ENCODE measurements at regions not wholly inside any gene's neighbourhood (a gene's known extent, or its start where the extent isn't known, plus 50 kb on each side); places are given as distances from the start of the nearest gene placed in this dataset.
A peak's percentile ranks its signal among the peaks of the same experiment; 100 is the strongest.

DNA sequence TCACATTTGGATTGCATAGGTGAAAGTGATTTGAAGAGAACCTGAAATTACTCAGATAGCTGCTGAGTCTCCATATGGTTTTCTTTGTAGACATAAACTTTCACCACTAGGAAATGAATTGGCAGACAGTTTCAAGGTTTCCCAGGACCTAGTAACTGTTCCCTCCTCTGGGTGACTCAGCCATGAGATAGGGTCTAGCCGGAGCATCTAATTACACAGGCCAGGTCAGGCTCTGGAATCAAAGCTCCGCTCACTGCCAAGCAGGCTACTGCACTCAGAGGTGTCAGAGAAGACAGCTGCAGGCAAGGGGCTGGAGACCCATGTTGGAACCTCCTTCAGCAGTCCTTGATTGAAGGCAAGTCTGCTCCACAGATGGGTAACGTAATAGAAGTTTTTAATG is 429.2 kb downstream of the TNS1 start:
- DNase-seq, result peak; percentile 30

DNA sequence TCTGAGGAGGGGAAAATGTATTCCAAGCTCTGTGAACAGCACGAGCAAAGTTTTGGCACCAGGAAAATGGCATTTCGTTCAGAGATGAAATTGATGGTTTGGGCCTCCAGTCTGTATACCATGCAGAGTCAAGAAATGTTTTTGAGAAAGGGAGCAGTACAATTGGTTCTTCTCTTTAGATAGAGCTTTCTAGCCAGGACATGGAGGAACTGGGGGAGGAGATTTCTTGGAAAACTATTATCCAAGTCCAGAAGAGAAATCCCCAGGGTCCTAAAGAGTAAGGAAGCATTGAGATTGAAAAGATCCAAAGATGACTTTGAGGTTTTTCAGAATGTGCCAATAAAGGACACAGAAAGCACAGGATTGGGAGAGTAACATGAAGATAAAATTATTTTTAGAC is 432.4 kb downstream of the TNS1 start:
- no peak for DNase-seq

DNA sequence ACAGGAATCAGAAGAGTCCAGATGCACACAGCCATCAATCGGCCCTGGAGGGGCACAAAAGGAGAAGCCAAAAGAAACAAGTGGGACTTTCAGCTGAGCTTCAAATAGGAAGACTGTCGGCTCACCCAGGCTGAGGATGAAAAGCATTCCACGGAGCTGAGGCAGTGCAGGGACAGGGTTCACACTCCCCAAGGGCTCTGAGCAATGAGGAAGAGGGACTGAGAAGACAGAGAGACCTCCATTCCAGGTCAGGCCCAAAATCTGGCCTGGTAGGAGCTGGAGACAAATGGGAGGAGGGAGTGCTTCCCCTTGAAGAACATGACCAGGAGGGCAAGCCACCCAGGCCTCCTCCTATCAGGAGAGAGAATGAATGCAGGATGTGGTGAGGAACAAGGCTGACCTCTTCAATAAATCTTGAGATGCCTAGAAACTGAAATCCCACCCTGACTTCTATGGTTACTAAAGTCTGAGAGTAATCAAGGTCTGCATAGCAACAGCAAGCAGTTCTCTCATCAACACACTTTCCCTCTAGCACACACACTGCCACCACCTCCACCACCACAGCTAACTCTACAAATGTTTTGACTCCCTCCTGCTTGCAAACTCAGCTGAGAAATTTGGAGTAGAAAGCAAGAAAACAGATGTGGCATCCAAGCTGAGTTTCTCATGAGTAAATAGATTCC is 434.4 kb downstream of the TNS1 start:
- no peak for DNase-seq

DNA sequence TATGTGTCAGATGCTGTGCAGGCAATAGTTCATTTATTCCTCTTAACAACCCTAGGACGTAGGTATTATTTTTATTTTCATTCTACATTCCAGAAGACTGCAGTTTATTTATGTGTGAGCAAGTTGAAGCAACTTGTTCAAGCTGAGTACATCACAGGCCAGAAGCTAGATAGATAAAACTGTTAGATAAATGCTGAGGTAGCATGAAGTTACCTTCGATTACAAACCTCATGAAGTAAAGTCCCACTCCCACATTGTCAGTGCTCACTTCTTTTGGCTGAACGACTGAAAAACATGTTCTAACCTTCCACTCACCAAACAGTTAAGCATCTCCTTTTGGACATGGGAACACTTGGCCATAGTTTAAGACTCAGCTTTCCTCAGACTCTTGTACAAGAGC is 439.2 kb downstream of the TNS1 start:
- no peak for DNase-seq

DNA sequence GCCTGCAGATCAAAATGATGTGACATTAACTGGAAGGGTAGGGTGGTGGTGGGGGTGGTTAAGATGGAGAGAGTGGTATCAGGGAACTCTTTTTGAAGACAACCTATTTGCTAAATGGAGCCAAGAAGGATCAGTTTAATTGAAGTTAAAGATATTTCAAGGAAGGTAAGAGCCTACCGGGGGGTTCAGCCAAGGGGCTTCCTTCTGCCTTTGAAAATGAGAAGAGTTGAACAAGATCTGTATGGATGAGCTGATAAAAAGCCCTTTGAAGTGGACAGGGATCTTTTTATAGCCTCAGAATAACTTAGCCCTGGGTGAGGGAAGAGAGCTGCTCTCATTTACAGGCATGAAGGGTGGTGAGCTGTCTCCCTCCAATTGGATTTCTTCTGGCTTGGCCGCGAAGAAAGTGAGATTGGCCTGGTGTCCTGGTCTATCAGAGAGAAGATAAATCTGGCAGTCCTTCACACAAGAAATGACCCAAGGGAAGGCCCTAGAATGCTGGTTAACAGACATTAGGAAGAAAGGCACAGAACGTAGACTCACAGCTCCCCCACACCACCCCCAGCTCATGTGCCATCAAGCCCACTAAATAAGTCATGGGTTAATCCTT is 439.8 kb downstream of the TNS1 start:
- no peak for DNase-seq

DNA sequence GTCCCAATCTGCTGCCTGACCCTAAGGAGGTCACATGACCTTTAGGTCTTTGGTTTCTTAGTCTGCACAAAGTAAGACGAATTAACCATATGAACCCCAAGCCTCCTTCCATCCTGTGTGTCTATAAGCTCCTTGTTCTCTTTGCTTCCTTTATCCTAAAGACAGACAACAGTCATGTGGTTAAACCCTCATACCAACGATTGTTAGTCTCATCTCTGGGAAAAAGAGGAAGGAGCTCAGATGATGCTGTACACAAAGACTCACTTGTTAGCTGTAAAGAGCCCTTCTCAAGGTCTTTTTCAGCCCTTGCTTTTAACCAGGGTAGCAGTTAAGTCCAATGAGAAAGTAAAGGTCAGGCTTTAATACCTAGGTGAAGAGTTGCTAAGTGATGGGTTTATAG is 443.7 kb downstream of the TNS1 start:
- DNase-seq, result no peak

DNA sequence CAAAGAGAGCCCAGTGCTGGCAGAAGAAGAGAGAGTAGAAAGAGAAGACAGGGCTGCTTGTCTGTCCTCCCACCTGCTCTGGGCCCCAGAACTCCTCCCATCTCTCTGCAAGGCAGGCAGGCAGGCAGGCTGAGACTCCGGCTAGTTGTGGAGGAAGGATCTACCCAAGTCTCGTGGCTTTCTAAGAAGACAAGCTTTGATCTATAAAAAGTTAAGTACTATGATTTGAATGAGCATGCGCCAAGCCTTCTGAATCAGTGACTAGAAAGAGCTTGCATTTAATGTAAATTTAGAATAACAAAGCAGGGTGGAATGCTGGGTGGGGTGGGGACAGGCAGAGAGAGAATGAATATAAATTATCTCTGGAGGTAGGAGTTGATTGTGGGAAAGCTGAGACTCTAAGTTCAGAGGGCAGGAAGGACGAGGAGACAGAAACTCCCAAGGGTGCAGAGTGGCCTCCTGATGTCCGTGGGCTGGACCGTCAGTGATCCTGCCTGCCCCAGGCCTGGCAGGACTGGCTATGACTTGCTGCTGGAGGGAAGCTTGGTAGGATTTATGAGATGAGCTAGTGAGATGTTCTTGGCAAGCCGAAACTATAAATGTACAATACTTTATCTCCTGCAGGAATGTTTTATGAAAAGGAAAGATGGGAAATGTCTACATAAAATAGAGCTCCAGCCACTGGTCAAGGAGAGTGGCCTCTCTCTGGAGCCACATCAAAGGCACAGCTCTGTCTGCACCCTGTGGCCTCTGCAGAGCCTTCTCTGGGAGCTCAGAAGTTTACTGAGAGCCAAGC is 447.5 kb downstream of the TNS1 start:
- DNase-seq, result no peak

DNA sequence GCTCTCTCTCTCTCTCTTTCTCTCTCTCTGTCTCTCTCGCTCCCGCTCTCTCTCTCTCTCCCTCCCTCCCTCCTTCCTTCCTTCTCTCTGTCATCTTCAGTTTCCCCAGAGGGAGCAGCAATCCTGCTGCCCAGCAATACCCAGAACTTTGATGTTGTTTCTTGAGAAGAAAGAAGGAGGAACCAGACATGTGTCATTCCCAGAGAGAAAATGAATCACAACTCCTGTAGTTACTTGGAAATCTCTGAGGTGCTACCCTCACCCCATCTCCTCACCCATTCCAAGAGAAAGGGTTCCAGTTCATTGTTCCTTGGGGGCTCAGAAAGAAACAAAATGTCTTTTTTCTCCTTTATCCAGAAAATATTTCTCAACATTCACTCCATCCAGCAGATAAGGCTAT is 449.1 kb downstream of the TNS1 start:
- DNase-seq, result no peak

DNA sequence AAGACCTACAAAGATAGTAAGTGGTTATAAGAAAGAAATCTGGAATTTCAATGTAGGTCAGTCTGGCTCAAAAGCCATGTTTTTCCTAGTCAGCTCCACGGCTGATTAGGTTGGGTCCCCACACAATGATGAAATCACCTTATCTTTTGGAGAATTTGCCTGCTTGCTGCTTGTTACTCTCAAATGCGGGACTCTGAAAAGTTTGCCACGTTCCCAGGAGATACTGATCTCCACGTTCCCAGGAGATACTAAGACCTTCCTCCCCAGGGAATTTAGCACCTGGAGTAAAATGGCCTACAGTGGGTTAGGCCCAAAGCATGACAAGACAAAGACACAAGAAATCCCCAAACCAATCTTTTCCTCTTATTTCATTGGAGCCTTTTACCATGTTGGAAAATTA is 449.6 kb downstream of the TNS1 start:
- DNase-seq, result no peak

DNA sequence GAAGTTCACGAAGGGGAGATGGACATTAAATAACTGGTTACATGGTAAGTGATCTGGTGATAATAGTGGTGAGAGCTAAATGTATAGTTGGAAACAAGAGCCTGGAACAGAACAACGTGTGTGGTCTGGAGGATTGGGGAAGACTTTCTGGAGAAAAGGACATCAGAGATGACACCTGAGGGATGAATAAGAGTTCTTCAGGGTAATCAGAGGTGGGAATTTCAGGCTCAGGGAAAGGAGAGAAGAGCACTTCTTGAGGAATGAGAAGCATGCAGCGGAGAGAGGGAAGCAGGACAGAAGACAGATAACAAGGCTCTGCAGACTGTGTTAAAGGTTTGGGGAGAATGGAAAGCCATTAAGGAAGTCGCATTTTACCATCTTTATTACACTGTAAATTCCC is 450.7 kb downstream of the TNS1 start:
- no peak for DNase-seq

DNA sequence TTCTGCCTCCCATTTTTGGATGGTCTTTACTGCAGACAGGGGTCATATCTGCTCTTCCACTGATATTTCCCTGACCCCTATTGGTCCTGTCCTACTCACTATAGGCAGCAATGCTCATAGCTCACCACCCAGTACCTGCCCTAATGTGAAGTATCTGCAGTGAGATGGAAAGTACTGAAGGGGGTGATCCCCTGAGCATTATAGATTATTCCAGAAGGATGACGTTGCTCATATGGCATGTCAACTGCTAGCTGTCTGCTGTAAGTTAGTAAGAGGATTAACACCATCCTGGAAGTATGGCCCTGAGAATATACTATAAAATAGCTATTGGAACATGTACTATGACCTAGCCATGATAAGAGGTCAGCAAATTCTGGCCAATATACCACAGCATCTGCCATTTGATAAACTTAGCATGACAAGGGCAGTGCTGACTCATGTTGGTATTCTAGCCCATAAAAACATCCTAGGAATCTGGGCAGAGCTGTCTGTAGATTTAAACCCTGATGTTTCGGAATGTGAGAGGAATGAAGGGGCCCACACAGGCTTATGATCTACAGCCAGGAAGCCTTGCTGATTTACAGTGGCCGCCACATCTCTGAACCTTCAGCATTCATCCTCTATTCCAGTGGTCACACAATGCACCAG is 451.4 kb downstream of the TNS1 start:
- peak; percentile 65 for DNase-seq

DNA sequence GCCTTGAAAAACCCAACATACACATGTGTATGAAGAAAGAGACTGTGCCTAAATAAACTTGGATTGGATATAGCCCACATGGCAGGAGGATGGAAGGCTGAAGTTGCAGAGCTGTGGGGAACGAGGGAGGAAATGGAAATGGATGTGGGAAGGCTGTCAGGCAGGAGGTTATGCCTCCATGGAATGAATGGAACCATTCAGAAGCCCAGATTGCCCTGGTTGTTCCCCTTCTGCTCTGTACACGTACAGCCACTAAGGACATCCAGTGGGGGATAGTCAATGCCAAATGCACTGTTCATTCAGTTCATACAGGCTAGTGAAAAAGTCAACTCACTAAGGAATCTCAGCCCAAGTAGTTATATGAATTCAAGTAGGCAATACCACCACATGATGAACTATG is 463.7 kb downstream of the TNS1 start:
- no peak for DNase-seq

DNA sequence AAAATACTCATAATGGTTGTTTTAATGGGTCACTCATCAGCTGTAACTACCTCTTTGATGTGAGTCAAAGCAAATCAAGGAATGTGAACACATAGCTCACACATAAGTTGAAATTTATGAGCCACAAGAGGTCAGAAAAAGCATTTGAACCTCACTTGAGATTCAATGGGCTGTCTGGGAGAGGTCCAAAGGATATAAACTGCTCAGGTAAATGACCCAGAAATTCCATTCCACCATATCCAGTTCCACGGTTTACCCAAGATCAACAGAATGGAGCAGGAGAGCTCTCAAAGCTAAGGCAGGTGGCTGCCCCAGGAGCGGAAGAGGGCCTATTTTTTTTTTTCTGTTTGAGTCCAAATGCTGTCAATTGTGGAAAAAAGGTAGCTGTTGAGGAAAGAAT is 464.1 kb downstream of the TNS1 start:
- peak; percentile 92 for DNase-seq

DNA sequence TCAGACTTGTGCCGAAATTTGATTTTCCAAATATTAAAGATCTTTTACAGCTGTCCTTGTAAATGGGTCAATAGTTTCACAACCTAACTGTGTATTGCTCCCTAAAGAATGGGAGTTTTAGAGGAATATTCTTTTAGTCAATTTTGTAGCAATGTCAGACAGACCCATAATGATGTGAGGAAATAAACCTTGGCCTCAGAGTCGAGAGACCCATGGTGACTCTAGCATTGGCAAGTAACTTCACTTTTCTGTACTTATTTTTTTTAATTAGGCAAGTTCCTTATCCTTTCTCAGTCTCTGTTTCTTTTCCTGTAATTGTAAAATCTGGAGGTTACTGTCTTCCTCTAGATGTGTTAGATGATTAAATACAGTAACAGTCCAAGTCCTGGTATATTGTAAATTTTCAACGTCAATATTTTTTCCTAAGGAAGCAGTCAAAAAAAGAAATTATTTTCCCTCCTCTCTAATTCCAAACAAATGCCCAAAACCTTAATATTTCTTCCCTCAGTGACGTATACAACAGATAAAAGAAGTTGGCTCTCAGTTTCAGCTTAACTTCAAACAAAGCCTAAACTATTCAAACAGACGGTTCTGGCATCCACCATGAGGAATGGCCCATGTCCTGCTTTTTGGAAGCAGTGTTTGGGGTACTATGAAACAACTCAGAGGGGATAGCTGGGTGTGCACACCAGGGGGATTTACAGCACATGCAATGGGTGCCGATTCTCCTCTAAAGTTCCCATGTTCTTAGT is 466.7 kb downstream of the TNS1 start:
- DNase-seq, result no peak

DNA sequence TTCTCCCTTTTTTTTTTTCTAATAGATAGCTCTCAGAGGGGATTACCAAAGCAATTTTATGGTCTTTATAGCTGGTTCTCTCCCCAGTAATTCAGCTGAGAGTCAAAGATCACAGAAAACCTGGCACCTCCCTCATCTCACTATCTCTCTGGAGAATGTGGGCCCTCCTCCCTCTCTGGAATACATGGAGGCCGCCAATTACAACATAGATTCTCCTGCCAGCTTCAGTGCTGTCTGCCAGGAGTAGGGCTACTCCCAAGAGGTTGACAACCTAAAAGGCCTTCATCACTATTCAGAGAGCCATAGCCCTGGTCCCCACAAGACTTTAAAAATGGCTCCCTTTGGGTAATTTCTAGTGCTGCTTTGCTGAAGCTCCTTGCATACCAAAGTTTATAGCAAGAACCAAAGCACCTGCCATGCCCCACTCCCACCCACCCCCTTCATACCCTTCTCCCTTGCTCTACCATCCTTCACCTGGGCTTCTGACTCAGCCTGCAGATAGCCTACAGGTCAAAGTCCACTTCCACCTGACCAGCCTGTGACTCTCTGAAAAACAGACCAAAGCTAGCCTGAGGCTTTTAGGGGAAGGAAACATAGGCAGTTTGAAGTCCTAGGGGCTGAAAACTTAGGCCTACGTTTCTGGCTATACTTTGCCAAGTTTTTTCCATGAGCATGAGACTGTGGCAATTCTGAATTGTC is 472.3 kb downstream of the TNS1 start:
- DNase-seq, result no peak

DNA sequence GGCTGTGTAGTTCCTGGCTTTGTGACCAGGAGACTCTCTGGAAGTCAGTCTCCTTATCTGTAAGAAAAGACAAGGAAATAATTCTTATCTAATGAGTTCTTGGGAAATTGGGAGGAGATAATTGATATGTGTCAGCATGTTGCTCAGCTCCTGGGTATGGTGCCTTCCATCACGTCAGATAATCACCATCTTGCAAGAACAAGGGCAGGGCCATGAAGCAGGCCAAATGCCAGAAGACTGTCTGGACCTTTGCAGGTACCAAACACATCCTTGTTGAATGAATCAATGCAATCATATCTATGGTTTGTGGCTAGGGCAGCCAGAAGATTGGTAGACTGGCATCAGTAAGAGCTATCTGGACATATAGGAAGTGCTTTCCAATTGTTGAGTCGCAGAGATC is 473.5 kb downstream of the TNS1 start:
- no peak for DNase-seq

DNA sequence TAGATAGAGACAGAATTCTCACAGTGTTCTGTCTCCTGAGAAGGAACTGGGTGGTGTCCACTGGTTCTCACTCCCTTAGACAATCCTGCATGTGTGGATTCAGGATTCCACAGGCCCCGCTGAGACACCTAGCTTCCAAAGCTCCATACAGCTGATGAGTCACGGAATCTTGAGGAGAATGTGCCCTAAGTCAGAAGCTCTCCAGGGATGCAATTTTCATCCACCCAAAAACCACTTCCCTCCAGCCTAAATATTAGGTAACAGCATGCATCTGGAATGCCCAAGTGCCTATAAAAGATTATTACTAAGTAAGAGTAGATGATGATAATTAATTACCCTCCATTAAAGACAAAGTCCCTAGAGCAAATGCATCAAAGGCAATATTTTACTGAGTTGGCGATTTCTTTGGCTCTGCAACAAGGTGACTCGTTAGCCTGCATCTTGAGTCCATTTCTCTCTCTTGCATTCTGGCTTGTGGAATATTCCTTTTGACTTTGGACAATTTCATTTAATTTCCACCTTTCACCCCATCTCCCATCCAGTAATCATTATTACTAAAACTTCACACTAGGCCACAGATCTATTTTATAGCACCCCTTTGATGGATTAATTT is 475.1 kb downstream of the TNS1 start:
- DNase-seq, result no peak

DNA sequence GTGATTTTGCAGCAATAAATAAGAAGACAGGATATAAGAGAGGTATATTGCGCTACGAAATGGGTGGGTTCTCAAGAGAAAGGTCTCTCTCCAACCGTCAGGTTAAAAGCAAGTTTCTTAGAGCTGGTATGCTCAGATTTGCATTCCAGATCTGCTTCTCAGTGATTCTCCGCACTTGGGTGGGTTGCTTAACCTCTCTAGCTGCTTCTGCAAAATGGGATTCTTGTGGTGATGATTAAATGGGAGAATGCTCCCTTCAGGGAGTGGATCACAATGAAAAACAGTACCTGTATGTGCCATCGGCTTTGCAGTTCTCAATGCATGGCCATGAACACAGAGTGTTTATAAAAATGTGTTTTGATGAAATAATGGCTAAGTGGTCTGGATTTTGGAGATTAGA is 477.7 kb downstream of the TNS1 start:
- DNase-seq, result no peak

DNA sequence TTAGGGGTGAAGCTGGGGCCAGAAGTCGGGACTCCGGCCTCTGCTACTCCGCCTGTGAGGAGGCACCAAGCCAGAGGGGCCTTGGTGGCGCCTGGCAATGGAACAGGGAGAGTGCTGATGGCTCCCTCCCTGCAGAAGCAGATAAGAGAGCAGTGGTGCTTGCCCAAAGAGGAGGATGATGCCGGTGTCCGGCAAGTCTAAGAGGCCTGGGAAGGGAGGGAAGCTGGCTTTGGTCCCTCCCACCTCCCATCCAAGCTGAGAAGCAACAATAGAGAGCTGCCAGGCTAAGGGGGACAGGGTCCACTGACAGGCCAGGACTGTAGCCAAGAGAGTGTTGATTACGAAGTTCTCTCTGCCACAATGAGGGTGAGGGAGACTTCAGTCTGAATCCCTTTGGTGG is 479.5 kb downstream of the TNS1 start:
- DNase-seq, result no peak

DNA sequence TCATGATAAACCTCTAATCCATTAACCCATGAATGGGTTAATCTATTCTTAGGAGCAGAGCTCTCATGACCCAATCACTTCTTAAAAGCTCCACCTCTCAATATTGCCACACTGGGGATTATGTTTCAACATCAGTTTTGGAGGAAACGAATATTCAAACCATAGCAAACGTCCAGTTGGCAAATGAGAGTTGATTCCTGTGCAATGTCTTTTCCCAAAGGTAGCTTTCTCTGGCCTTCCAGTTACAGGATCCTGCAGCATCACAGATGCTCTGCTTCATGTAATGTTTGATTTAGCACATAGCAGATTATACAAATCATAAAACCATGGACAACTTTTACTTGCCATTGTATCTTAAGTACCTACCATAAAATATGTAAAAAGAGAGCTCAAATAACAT is 481.0 kb downstream of the TNS1 start:
- no peak for DNase-seq

DNA sequence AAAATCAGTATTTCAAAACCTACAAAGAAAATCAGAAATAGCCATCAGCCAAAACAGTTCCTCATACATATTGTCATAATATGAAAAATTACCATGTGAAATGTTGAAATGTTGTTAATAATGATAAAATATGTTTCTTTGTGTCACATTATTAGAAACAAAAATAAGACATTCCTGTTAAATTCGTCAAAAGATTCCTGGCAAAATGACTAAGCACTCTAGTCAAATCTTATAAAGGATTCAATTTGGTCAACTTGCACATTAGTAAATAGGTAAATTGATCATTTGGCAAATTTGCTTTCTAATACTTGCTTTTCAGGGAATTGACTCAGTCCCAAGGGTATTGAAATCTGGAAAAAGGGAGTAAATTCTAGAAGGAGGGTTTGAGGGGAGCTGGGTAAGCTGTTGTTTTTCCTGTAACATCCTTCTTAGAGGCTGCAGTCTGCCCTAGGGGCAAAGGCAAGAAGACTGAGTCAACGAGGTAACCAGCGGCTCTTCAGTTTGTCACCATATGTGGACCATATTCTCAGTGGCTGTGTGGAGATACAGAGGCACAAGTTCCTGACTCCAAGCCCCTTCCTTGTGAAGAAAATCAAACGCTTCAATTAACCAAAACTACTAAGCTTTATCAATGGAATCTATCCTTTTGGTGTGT is 482.3 kb downstream of the TNS1 start:
- DNase-seq, result no peak
